DOHH2 (cell line): ENCODE measurements at regions not wholly inside any gene's neighbourhood (a gene's known extent, or its start where the extent isn't known, plus 50 kb on each side); places are given as distances from the start of the nearest gene placed in this dataset.

Experiments
- H3F3A ChIP-seq: fragments of 200-600 bp; sonication (generic), shearing (Covaris generic); 2 replicates; pipeline ENCODE4 v1.6.0; 2016; ENCODE audit warnings: antibody characterized with exemption, mild to moderate bottlenecking; ENCODE audit not compliant: control insufficient read depth, insufficient read depth
- H3K27ac ChIP-seq: fragments of 200-600 bp; sonication (generic); 2 replicates; pipeline ENCODE4 v1.5.1; 2014; ENCODE audit warnings: low read depth, mild to moderate bottlenecking, low read length, moderate library complexity
- H3K27me3 ChIP-seq: fragments of 200-600 bp; sonication (generic); 2 replicates; pipeline ENCODE4 v1.6.1; 2014; ENCODE audit warnings: mild to moderate bottlenecking, low read length, mixed read lengths; ENCODE audit not compliant: control insufficient read depth
- H3K36me3 ChIP-seq: fragments of 200-600 bp; sonication (generic); 2 replicates; pipeline ENCODE4 v1.6.1; 2014; ENCODE audit warnings: mild to moderate bottlenecking, low read length, moderate library complexity, mixed read lengths; ENCODE audit not compliant: control insufficient read depth
- H3K4me1 ChIP-seq: fragments of 200-600 bp; sonication (generic); 2 replicates; pipeline ENCODE4 v1.6.1; 2014; ENCODE audit warnings: mild to moderate bottlenecking, low read length, mixed read lengths; ENCODE audit not compliant: control insufficient read depth
- H3K4me2 ChIP-seq: fragments of 200-600 bp; sonication (generic); 2 replicates; pipeline ENCODE4 v1.6.0; 2014; ENCODE audit warnings: mild to moderate bottlenecking, low read length, moderate library complexity
- H3K4me3 ChIP-seq: fragments of 200-600 bp; sonication (generic); 2 replicates; pipeline ENCODE4 v1.5.1; 2014; ENCODE audit warnings: mild to moderate bottlenecking, low read length, mixed read lengths
- H3K79me2 ChIP-seq: fragments of 200-600 bp; sonication (generic); 2 replicates; pipeline ENCODE4 v1.6.1; 2014; ENCODE audit warnings: mild to moderate bottlenecking, low read length, mixed read lengths; ENCODE audit not compliant: control insufficient read depth
- H3K9me2 ChIP-seq: fragments of 200-600 bp; sonication (generic); replicated peaks from 2 replicates; pipeline ENCODE4 v1.6.1; 2014; ENCODE audit warnings: mild to moderate bottlenecking, low read length, mixed read lengths; ENCODE audit not compliant: control insufficient read depth
- H3K9me3 ChIP-seq: fragments of 200-600 bp; sonication (generic); 2 replicates; pipeline ENCODE4 v1.6.1; 2014; ENCODE audit warnings: antibody characterized with exemption, low read length, mixed read lengths; ENCODE audit not compliant: control insufficient read depth, insufficient read depth
- H4K20me1 ChIP-seq: fragments of 200-600 bp; sonication (generic); 2 replicates; pipeline ENCODE4 v1.6.0; 2014; ENCODE audit warnings: low read depth, mild to moderate bottlenecking, antibody characterized with exemption, low read length, moderate library complexity; ENCODE audit not compliant: control insufficient read depth, insufficient read depth
- EZH2phosphoT487 ChIP-seq: fragments of 200-600 bp; sonication (generic); IDR thresholded peaks from 2 replicates; pipeline ENCODE4 v1.6.1; 2017; ENCODE audit warnings: borderline replicate concordance, mild to moderate bottlenecking, antibody characterized with exemption, low read length, moderate library complexity, mixed read lengths
- TF ChIP-seq, protein P1 (sequence below): fragments of 200-600 bp; sonication (generic); IDR thresholded peaks from one replicate; pipeline ENCODE4 v1.5.1; 2014; ENCODE audit warnings: antibody characterized with exemption, mild to moderate bottlenecking, low read depth, low read length; ENCODE audit not compliant: poor library complexity, severe bottlenecking

DNA sequence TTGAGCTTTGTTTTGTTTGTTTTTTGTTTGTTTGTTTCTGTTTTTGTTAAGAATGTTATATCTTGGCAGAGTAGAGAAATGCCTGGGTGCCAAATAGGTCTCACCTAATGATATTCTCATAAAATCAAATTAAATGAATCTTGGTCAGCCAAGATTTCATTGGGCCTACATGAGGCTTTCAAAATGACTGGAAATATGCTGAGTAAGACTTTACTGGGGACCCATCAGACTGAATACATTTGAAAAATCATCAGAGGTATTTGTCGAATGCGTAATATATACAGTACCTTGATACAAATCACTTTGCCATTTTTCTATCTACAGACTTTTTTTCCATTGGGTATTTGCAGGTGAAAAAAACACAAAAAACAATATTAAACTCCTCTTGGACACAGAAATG is 480.8 kb downstream of the CDH2 start:
- Histone ChIP-seq H3K79me2 (no peaks in the 10 kb centered on the region), H3K9me3 (no peaks in the 10 kb centered on the region), H3K4me2 (no peak overlapping the region), H3K4me3 (no peak overlapping the region), H3K9me2 (no peaks in the 10 kb centered on the region), H3K27ac (no peak overlapping the region), H3K36me3 (no peaks in the 10 kb centered on the region), H3F3A (no peaks in the 10 kb centered on the region), H3K4me1 (no peaks in the 10 kb centered on the region), H3K27me3 (no peaks in the 10 kb centered on the region), H4K20me1 (no peaks in the 10 kb centered on the region)
- TF ChIP-seq EZH2phosphoT487: no peak
- TF ChIP-seq, protein P1, sequence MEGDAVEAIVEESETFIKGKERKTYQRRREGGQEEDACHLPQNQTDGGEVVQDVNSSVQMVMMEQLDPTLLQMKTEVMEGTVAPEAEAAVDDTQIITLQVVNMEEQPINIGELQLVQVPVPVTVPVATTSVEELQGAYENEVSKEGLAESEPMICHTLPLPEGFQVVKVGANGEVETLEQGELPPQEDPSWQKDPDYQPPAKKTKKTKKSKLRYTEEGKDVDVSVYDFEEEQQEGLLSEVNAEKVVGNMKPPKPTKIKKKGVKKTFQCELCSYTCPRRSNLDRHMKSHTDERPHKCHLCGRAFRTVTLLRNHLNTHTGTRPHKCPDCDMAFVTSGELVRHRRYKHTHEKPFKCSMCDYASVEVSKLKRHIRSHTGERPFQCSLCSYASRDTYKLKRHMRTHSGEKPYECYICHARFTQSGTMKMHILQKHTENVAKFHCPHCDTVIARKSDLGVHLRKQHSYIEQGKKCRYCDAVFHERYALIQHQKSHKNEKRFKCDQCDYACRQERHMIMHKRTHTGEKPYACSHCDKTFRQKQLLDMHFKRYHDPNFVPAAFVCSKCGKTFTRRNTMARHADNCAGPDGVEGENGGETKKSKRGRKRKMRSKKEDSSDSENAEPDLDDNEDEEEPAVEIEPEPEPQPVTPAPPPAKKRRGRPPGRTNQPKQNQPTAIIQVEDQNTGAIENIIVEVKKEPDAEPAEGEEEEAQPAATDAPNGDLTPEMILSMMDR: no peak

DNA sequence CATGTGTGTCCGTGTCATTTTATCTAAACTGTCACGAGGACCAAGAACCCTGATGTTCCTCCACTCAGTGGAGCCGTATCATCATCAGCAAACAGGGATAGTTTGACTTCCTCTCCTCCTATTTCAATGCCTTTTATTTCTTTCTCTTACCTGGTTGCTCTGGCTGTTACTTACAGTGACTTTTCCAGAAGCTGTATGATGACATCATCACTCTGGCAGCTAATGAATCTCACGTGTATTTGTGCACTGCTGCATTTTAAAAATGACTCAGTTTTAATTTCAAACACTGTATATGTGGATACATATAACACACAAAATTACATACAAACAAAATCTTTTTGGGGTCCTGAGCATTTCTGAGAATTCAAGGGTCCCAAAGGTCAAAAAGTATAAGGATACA is 481.4 kb downstream of the CDH2 start:
- no peaks in the 10 kb centered on the region for H3K79me2 ChIP-seq
- H3K36me3 ChIP-seq: no peaks in the 10 kb centered on the region
- no peak overlapping the region for H3K27ac ChIP-seq
- H3K4me1 ChIP-seq: no peaks in the 10 kb centered on the region
- no peaks in the 10 kb centered on the region for H3F3A ChIP-seq
- H3K9me2 ChIP-seq: no peaks in the 10 kb centered on the region
- H3K4me2 ChIP-seq: no peak overlapping the region
- no peak overlapping the region for H3K4me3 ChIP-seq
- H3K9me3 ChIP-seq: no peaks in the 10 kb centered on the region
- no peaks in the 10 kb centered on the region for H4K20me1 ChIP-seq
- TF ChIP-seq, protein P1: no peak
- TF ChIP-seq EZH2phosphoT487: no peak
- no peaks in the 10 kb centered on the region for H3K27me3 ChIP-seq

DNA sequence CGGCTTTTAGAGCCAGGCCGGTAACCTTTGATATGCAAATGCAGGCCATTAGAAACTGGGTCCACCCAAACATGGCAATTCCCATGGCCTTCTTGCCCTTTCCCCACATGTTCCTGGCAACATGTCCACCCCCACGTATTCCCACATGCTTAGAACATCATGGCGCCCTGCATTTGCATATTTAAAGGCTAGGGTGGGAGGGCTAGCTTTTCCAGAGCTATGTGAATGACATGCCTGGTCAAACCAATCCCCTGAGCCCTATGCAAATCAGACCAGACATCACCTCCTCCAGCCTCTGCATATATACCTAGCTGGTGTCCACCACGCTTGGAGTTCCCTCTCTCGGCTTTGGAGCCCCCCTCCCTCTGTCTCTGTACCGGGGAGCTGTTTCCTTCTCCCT is 481.9 kb downstream of the CDH2 start:
- H4K20me1 ChIP-seq: no peaks in the 10 kb centered on the region
- TF ChIP-seq, protein P1: no peak
- TF ChIP-seq EZH2phosphoT487: no peak
- H3K27me3 ChIP-seq: no peaks in the 10 kb centered on the region
- H3K36me3 ChIP-seq: no peaks in the 10 kb centered on the region
- H3F3A ChIP-seq: no peaks in the 10 kb centered on the region
- H3K4me1 ChIP-seq: no peaks in the 10 kb centered on the region
- no peaks in the 10 kb centered on the region for H3K79me2 ChIP-seq
- H3K4me2 ChIP-seq: no peak overlapping the region
- no peak overlapping the region for H3K4me3 ChIP-seq
- H3K27ac ChIP-seq: no peak overlapping the region
- no peaks in the 10 kb centered on the region for H3K9me2 ChIP-seq
- H3K9me3 ChIP-seq: no peaks in the 10 kb centered on the region

- TF ChIP-seq EZH2phosphoT487: no peak
- TF ChIP-seq, protein P1: no peak
- H3K79me2 ChIP-seq: no peaks in the 10 kb centered on the region
- H3F3A ChIP-seq: no peaks in the 10 kb centered on the region
- no peaks in the 10 kb centered on the region for H3K9me2 ChIP-seq
- no peaks in the 10 kb centered on the region for H3K27me3 ChIP-seq
- H3K36me3 ChIP-seq: no peaks in the 10 kb centered on the region
- no peaks in the 10 kb centered on the region for H4K20me1 ChIP-seq
- H3K4me3 ChIP-seq: no peak overlapping the region
- H3K4me2 ChIP-seq: no peak overlapping the region
- no peaks in the 10 kb centered on the region for H3K4me1 ChIP-seq
- no peaks in the 10 kb centered on the region for H3K9me3 ChIP-seq
- H3K27ac ChIP-seq: no peak overlapping the region
These were observed 488.3 kb downstream of the CDH2 start for GRCh38 chr18:27688581-27688980.
